ENCODE measurements at regions not wholly inside any gene's neighbourhood (a gene's known extent, or its start where the extent isn't known, plus 50 kb on each side); places are given as distances from the start of the nearest gene placed in this dataset.

- ATAC-seq (replicated peaks in 1 of 4) (no peak), DNase-seq (no peak)
- no peaks in the 10 kb centered on the region for H3K9me3 ChIP-seq
- no peaks in the 10 kb centered on the region for H3K27me3 ChIP-seq (replicated peaks in 1 of 2; ENCODE audit: control insufficient read depth in 2 of 2, extremely low read depth in 1 of 2, insufficient read depth in 2 of 2, low read length in 1 of 2)
- WGBS (ENCODE audit: insufficient coverage), result no CpG with 5 or more reads among the region's 1 CpG
- Mint-ChIP-seq H3K4me3 (no peak overlapping the region), H3K27me3 (no peaks in the 10 kb centered on the region), H3K9me3 (no peaks in the 10 kb centered on the region), H3K27ac (no peak overlapping the region), H3K4me1 (no peaks in the 10 kb centered on the region), H3K36me3 (no peaks in the 10 kb centered on the region)
- H3K4me1 ChIP-seq (ENCODE audit: control insufficient read depth in 1 of 2, extremely low read depth in 1 of 2, insufficient read depth in 2 of 2, low read length in 2 of 2), result no peaks in the 10 kb centered on the region
- no peak overlapping the region for H3K27ac ChIP-seq (ENCODE audit: low read length)
- ChIA-PET CTCF (no interaction called here), POLR2A (no interaction called here)
- H3K36me3 ChIP-seq (ENCODE audit: control insufficient read depth in 2 of 2, extremely low read depth in 1 of 2, insufficient read depth in 1 of 2, low read length in 1 of 2), result no peaks in the 10 kb centered on the region
- no peak overlapping the region for H3K4me3 ChIP-seq (ENCODE audit: control insufficient read depth in 1 of 2, extremely low read depth in 1 of 2, low read length in 1 of 2)
These were observed 192.9 kb downstream of the KLF5 start for GRCh38 chr13:73251626-73252265.

- no peak overlapping the region for H3K27ac Mint-ChIP-seq
- no peak overlapping the region for H3K4me3 Mint-ChIP-seq
- Histone ChIP-seq H3K4me1 (ENCODE audit: control insufficient read depth in 1 of 2, extremely low read depth in 1 of 2, insufficient read depth in 2 of 2, low read length in 2 of 2) (no peaks in the 10 kb centered on the region), H3K27ac (ENCODE audit: low read length) (no peak overlapping the region), H3K36me3 (ENCODE audit: control insufficient read depth in 2 of 2, extremely low read depth in 1 of 2, insufficient read depth in 1 of 2, low read length in 1 of 2) (no peaks in the 10 kb centered on the region), H3K9me3 (no peaks in the 10 kb centered on the region), H3K4me3 (ENCODE audit: control insufficient read depth in 1 of 2, extremely low read depth in 1 of 2, low read length in 1 of 2) (no peak overlapping the region), H3K27me3 (replicated peaks in 1 of 2; ENCODE audit: control insufficient read depth in 2 of 2, extremely low read depth in 1 of 2, insufficient read depth in 2 of 2, low read length in 1 of 2) (no peaks in the 10 kb centered on the region)
- WGBS (ENCODE audit: insufficient coverage), result 90% methylated on average over 3 of the region's 7 CpGs
- no peaks in the 10 kb centered on the region for H3K9me3 Mint-ChIP-seq
- ChIA-PET CTCF (interaction anchor here in 1 of 2 donors (0.6 kb wide), 1 partner anchor 400 kb away, joined by 3 read pairs; no protein-coding TSS in a partner anchor), POLR2A (interaction anchor here in 1 of 2 donors (0.9 kb wide), 1 partner anchor 30 kb away, joined by 3 read pairs; no protein-coding TSS in a partner anchor)
- no peaks in the 10 kb centered on the region for H3K4me1 Mint-ChIP-seq
- no peak for ATAC-seq (replicated peaks in 1 of 4)
- H3K36me3 Mint-ChIP-seq, result no peaks in the 10 kb centered on the region
- H3K27me3 Mint-ChIP-seq, result no peaks in the 10 kb centered on the region
- DNase-seq, result no peak
These were observed 191.3 kb downstream of the KLF5 start for GRCh38 chr13:73250061-73250460.

- H3K4me3 ChIP-seq (ENCODE audit: control insufficient read depth in 1 of 2, extremely low read depth in 1 of 2, low read length in 1 of 2), result no peak overlapping the region
- no peaks in the 10 kb centered on the region for H3K36me3 ChIP-seq (ENCODE audit: control insufficient read depth in 2 of 2, extremely low read depth in 1 of 2, insufficient read depth in 1 of 2, low read length in 1 of 2)
- ATAC-seq (replicated peaks in 1 of 4), result no peak
- no peaks in the 10 kb centered on the region for H3K9me3 ChIP-seq
- H3K27ac ChIP-seq (ENCODE audit: low read length), result no peak overlapping the region
- Mint-ChIP-seq H3K27ac (no peak overlapping the region), H3K4me3 (no peak overlapping the region), H3K27me3 (no peaks in the 10 kb centered on the region), H3K36me3 (no peaks in the 10 kb centered on the region), H3K9me3 (no peaks in the 10 kb centered on the region), H3K4me1 (no peaks in the 10 kb centered on the region)
- ChIA-PET POLR2A (interaction anchor here in 1 of 2 donors (0.9 kb wide), 1 partner anchor 31 kb away, joined by 3 read pairs; no protein-coding TSS in a partner anchor), CTCF (interaction anchor here in 1 of 2 donors (0.6 kb wide), 1 partner anchor 398 kb away, joined by 3 read pairs; no protein-coding TSS in a partner anchor)
- H3K27me3 ChIP-seq (replicated peaks in 1 of 2; ENCODE audit: control insufficient read depth in 2 of 2, extremely low read depth in 1 of 2, insufficient read depth in 2 of 2, low read length in 1 of 2), result no peaks in the 10 kb centered on the region
- 40% methylated on average over 2 of the region's 7 CpGs for WGBS (ENCODE audit: insufficient coverage)
- DNase-seq, result no peak
- H3K4me1 ChIP-seq (ENCODE audit: control insufficient read depth in 1 of 2, extremely low read depth in 1 of 2, insufficient read depth in 2 of 2, low read length in 2 of 2), result no peaks in the 10 kb centered on the region
These were observed 190.1 kb downstream of the KLF5 start for GRCh38 chr13:73248711-73249580.

- no CpG with 5 or more reads among the region's 3 CpGs for WGBS (ENCODE audit: insufficient coverage)
- Histone ChIP-seq H3K4me3 (ENCODE audit: control insufficient read depth in 1 of 2, extremely low read depth in 1 of 2, low read length in 1 of 2) (no peak overlapping the region), H3K36me3 (ENCODE audit: control insufficient read depth in 2 of 2, extremely low read depth in 1 of 2, insufficient read depth in 1 of 2, low read length in 1 of 2) (no peaks in the 10 kb centered on the region), H3K4me1 (ENCODE audit: control insufficient read depth in 1 of 2, extremely low read depth in 1 of 2, insufficient read depth in 2 of 2, low read length in 2 of 2) (no peaks in the 10 kb centered on the region), H3K9me3 (no peaks in the 10 kb centered on the region), H3K27ac (ENCODE audit: low read length) (no peak overlapping the region), H3K27me3 (replicated peaks in 1 of 2; ENCODE audit: control insufficient read depth in 2 of 2, extremely low read depth in 1 of 2, insufficient read depth in 2 of 2, low read length in 1 of 2) (no peaks in the 10 kb centered on the region)
- H3K4me1 Mint-ChIP-seq, result no peaks in the 10 kb centered on the region
- ATAC-seq (replicated peaks in 1 of 4) (no peak), DNase-seq (no peak)
- ChIA-PET POLR2A (no interaction called here), CTCF (no interaction called here)
- H3K4me3 Mint-ChIP-seq, result no peak overlapping the region
- H3K9me3 Mint-ChIP-seq, result no peaks in the 10 kb centered on the region
- no peak overlapping the region for H3K27ac Mint-ChIP-seq
- H3K27me3 Mint-ChIP-seq, result no peaks in the 10 kb centered on the region
- no peaks in the 10 kb centered on the region for H3K36me3 Mint-ChIP-seq
These were observed 189.3 kb downstream of the KLF5 start for GRCh38 chr13:73248154-73248553.

GRCh38 chr13:73245246-73245645 is 186.4 kb downstream of the KLF5 start:
- Mint-ChIP-seq H3K9me3 (no peaks in the 10 kb centered on the region), H3K27me3 (no peaks in the 10 kb centered on the region), H3K4me3 (no peak overlapping the region), H3K27ac (no peak overlapping the region), H3K4me1 (no peaks in the 10 kb centered on the region), H3K36me3 (no peaks in the 10 kb centered on the region)
- Histone ChIP-seq H3K27me3 (replicated peaks in 1 of 2; ENCODE audit: control insufficient read depth in 2 of 2, extremely low read depth in 1 of 2, insufficient read depth in 2 of 2, low read length in 1 of 2) (no peaks in the 10 kb centered on the region), H3K4me1 (ENCODE audit: control insufficient read depth in 1 of 2, extremely low read depth in 1 of 2, insufficient read depth in 2 of 2, low read length in 2 of 2) (no peaks in the 10 kb centered on the region), H3K9me3 (no peaks in the 10 kb centered on the region), H3K27ac (ENCODE audit: low read length) (no peak overlapping the region), H3K36me3 (ENCODE audit: control insufficient read depth in 2 of 2, extremely low read depth in 1 of 2, insufficient read depth in 1 of 2, low read length in 1 of 2) (no peaks in the 10 kb centered on the region), H3K4me3 (ENCODE audit: control insufficient read depth in 1 of 2, extremely low read depth in 1 of 2, low read length in 1 of 2) (no peak overlapping the region)
- POLR2A ChIA-PET, result no interaction called here
- DNase-seq (no peak), ATAC-seq (replicated peaks in 1 of 4) (no peak)
- CTCF ChIA-PET, result no interaction called here
- 90% methylated on average over 2 of the region's 6 CpGs for WGBS (ENCODE audit: insufficient coverage)

- Histone ChIP-seq H3K36me3 (ENCODE audit: control insufficient read depth in 2 of 2, extremely low read depth in 1 of 2, insufficient read depth in 1 of 2, low read length in 1 of 2) (no peaks in the 10 kb centered on the region), H3K4me3 (ENCODE audit: control insufficient read depth in 1 of 2, extremely low read depth in 1 of 2, low read length in 1 of 2) (no peak overlapping the region), H3K4me1 (ENCODE audit: control insufficient read depth in 1 of 2, extremely low read depth in 1 of 2, insufficient read depth in 2 of 2, low read length in 2 of 2) (no peaks in the 10 kb centered on the region), H3K9me3 (no peaks in the 10 kb centered on the region), H3K27me3 (replicated peaks in 1 of 2; ENCODE audit: control insufficient read depth in 2 of 2, extremely low read depth in 1 of 2, insufficient read depth in 2 of 2, low read length in 1 of 2) (no peaks in the 10 kb centered on the region), H3K27ac (ENCODE audit: low read length) (no peak overlapping the region)
- ChIA-PET POLR2A (no interaction called here), CTCF (no interaction called here)
- Mint-ChIP-seq H3K27ac (no peak overlapping the region), H3K27me3 (no peaks in the 10 kb centered on the region), H3K9me3 (no peaks in the 10 kb centered on the region), H3K4me3 (no peak overlapping the region), H3K4me1 (no peaks in the 10 kb centered on the region), H3K36me3 (no peaks in the 10 kb centered on the region)
- ATAC-seq (replicated peaks in 1 of 4) (no peak), DNase-seq (no peak)
- 63% methylated on average over 1 of the region's 4 CpGs for WGBS (ENCODE audit: insufficient coverage)
These were observed 185.7 kb downstream of the KLF5 start for GRCh38 chr13:73244467-73244866.

All from T-cell (primary cell).